PFSK-1 (cell line): ENCODE measurements at regions not wholly inside any gene's neighbourhood (a gene's known extent, or its start where the extent isn't known, plus 50 kb on each side); places are given as distances from the start of the nearest gene placed in this dataset.

Experiments used
- FOXP2 ChIP-seq: optimal IDR thresholded peaks from 2 replicates; pipeline ENCODE3; 2011; ENCODE audit warnings: borderline replicate concordance, control low read depth, inconsistent platforms; ENCODE audit not compliant: insufficient read depth; ENCODE audit errors: extremely low read length, extremely low read depth
- POLR2AphosphoS5 ChIP-seq: IDR thresholded peaks from 2 replicates; pipeline ENCODE4 v1.6.1; 2012; ENCODE audit warnings: low read depth, mild to moderate bottlenecking, control low read depth, low read length, moderate library complexity
- SIN3A ChIP-seq: IDR thresholded peaks from 2 replicates; pipeline ENCODE4 v1.6.1; 2012; ENCODE audit warnings: mild to moderate bottlenecking, low read length, moderate library complexity, borderline replicate concordance; ENCODE audit not compliant: insufficient read depth
- TAF1 ChIP-seq: IDR thresholded peaks from 2 replicates; pipeline ENCODE4 v1.6.1; 2012; ENCODE audit warnings: low read length, control low read depth, borderline replicate concordance; ENCODE audit not compliant: insufficient read depth
- TF ChIP-seq, protein P1 (sequence below), 2 experiments: IDR thresholded peaks; 2 replicates each; pipeline versions ENCODE4 v1.6.1 to v1.8.0; 2011 to 2012; ENCODE audit warnings: low read depth in 2 of 2, low read length in 2 of 2, control low read depth in 1 of 2, inconsistent platforms in 1 of 2, mild to moderate bottlenecking in 1 of 2, moderate library complexity in 1 of 2; ENCODE audit not compliant: insufficient read depth in 1 of 2

DNA sequence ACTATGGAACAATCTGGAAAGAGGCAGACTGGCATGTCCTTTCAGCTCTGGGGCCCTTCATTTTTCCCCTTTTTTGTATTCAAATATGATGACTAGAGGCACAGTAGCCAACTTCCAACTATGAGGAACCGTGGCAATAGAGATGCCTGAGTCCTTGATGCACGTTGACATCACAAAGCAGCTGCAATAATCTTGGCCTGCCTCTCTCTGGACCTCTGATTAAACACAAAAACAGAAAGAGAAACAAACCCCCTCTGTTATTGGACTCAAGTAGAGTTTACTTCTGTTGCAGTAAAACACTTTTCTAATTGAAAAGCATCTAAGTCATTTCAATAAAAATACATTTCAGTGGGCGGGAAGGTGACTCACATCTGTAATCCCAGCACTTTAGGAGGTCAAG is 122.2 kb upstream of the GRAMD2B start:
- TF ChIP-seq FOXP2 = no peak
- no peak for TF ChIP-seq SIN3A
- no peak for TF ChIP-seq TAF1
- no peak for TF ChIP-seq POLR2AphosphoS5
- TF ChIP-seq, protein P1, sequence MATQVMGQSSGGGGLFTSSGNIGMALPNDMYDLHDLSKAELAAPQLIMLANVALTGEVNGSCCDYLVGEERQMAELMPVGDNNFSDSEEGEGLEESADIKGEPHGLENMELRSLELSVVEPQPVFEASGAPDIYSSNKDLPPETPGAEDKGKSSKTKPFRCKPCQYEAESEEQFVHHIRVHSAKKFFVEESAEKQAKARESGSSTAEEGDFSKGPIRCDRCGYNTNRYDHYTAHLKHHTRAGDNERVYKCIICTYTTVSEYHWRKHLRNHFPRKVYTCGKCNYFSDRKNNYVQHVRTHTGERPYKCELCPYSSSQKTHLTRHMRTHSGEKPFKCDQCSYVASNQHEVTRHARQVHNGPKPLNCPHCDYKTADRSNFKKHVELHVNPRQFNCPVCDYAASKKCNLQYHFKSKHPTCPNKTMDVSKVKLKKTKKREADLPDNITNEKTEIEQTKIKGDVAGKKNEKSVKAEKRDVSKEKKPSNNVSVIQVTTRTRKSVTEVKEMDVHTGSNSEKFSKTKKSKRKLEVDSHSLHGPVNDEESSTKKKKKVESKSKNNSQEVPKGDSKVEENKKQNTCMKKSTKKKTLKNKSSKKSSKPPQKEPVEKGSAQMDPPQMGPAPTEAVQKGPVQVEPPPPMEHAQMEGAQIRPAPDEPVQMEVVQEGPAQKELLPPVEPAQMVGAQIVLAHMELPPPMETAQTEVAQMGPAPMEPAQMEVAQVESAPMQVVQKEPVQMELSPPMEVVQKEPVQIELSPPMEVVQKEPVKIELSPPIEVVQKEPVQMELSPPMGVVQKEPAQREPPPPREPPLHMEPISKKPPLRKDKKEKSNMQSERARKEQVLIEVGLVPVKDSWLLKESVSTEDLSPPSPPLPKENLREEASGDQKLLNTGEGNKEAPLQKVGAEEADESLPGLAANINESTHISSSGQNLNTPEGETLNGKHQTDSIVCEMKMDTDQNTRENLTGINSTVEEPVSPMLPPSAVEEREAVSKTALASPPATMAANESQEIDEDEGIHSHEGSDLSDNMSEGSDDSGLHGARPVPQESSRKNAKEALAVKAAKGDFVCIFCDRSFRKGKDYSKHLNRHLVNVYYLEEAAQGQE (IDR thresholded peaks at IDR 0.05; ENCODE audit: insufficient read depth in 1 of 2, low read depth in 2 of 2, low read length in 2 of 2) = no peak

DNA sequence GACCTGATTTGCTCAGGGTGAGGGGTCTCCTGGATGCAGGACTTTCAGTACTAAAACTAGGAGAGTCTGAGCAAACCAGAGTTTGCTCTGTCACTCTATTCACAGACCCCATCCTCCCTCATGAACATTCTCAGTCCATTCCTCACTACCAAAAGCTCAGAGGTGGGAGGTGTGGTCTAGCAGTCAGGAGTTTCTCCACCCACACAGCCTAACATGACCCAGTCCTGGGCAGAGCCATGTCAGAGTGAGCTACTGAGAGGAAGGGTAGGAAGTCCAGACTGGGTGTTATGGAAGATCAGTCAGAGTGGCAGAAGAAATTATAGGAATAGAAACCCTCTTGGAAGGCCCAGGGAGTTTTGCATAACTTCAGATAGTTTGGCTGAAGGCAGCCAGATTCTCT is 113.3 kb upstream of the GRAMD2B start:
- TF ChIP-seq, protein P1 (IDR thresholded peaks at IDR 0.05; ENCODE audit: insufficient read depth in 1 of 2, low read depth in 2 of 2, low read length in 2 of 2) = no peak
- TF ChIP-seq TAF1 (no peak), POLR2AphosphoS5 (no peak), SIN3A (no peak), FOXP2 (no peak)

DNA sequence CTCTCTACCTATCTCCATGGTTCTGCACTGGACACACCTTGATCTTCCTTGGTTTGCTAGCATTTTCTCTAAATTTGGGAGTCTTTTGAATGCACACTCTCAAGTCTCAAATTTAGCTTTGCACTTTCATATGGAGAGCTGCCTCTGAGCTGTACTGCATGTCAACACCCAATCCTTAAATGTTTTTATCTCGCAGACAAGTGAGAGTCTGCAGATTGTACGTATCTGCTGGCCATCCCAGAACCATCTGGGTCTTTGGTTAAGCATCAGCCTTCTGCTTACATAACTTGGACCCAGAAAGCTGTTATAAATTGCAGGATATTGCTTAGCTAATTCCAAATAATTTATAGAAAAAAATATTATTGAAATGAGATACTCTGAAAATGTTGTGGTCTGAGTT is 111.4 kb upstream of the GRAMD2B start:
- TF ChIP-seq, protein P1 (IDR thresholded peaks at IDR 0.05; ENCODE audit: insufficient read depth in 1 of 2, low read depth in 2 of 2, low read length in 2 of 2) = no peak
- TF ChIP-seq POLR2AphosphoS5 = no peak
- no peak for TF ChIP-seq FOXP2
- TF ChIP-seq TAF1 = no peak
- no peak for TF ChIP-seq SIN3A

DNA sequence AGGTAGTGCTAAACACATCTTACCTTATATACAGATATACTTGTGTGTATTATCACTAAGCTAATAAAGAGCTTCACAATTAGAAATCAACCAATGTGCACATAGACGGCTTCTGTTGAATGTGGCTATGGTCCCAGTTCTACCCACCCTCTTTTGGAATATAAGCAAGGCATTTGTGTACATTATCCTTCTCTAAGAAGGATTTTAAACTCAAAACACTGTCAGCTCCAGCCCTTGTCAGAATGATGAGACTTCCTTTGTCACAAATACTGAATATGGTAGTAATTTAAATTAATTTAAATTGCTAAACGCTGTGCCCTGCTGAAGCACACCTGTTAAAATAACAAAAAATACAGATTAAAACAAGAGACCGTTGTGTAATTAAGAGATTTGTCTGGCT is 107.9 kb upstream of the GRAMD2B start:
- TF ChIP-seq FOXP2 (no peak), POLR2AphosphoS5 (no peak), SIN3A (no peak)
- TF ChIP-seq, protein P1 (IDR thresholded peaks at IDR 0.05; ENCODE audit: insufficient read depth in 1 of 2, low read depth in 2 of 2, low read length in 2 of 2) = no peak

DNA sequence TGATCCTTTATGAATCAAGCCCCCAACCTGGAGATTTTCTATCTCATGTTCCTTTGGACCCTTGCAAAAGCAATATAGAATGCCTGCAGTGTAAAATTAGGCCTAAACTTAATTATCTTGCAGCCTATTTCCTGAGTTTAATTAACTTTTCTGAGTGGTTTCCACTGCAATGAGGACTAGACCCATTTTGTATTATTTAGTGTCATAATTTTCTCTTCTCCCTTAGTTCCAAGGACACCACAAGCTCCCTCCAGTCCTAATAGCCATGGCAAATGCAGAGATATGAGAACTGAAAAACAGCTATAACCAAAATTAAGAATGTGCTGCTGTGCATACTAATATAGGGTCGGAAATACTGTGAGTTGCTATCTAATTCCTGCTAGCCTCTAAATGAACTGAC is 90.9 kb upstream of the GRAMD2B start:
- TF ChIP-seq SIN3A (no peak), FOXP2 (no peak), TAF1 (no peak), POLR2AphosphoS5 (no peak)
- TF ChIP-seq, protein P1 (IDR thresholded peaks at IDR 0.05; ENCODE audit: insufficient read depth in 1 of 2, low read depth in 2 of 2, low read length in 2 of 2) = no peak
